Endothelial cell of umbilical vein (primary cell): ENCODE measurements at regions not wholly inside any gene's neighbourhood (a gene's known extent, or its start where the extent isn't known, plus 50 kb on each side); places are given as distances from the start of the nearest gene placed in this dataset.

Source experiments
- BruUV-seq: library from RNA; stranded (reverse); fragments of 400-500 nt; replicated peaks from 2 replicates; lab custom pipeline; 2021; lab: Mats Ljungman, UMichigan
- CTCF ChIA-PET: fragments of 300-600, 350-600 bp; sonication (Branson Sonifier 250); formaldehyde crosslinking; loops from one replicate; lab custom pipeline; 2021; ENCODE audit warnings: antibody characterized with exemption, inconsistent platforms; lab: Charles Lee
- POLR2A ChIA-PET: fragments of 300-600, 350-600 bp; sonication (Branson Sonifier 250); formaldehyde crosslinking; loops from one replicate; lab custom pipeline; 2021; ENCODE audit warnings: antibody characterized with exemption, inconsistent platforms; lab: Charles Lee
- DNase-seq: peaks from one replicate; pipeline ENCODE4 v3.0.0-alpha.2; 2011; ENCODE audit warnings: low read depth, low spot score
- FAIRE-seq: peaks from 2 replicates; lab custom pipeline; 2011; peaks lifted over from hg19 to GRCh38; lab: Jason Lieb, UNC
- H2AFZ ChIP-seq: 2 replicates; pipeline ENCODE4 v1.6.0; 2012; ENCODE audit warnings: low read depth, low read length, control low read depth, inconsistent platforms
- H3K27ac ChIP-seq: 2 replicates; pipeline ENCODE4 v1.5.1; 2011; ENCODE audit warnings: low read depth, mild to moderate bottlenecking, control low read depth, low read length, moderate library complexity; ENCODE audit not compliant: insufficient read depth
- H3K27me3 ChIP-seq, 2 experiments: 2 replicates each; pipeline versions ENCODE4 v1.6.0 to v1.6.1; 2011; ENCODE audit warnings: low read length in 2 of 2, mixed read lengths in 1 of 2; ENCODE audit not compliant: control insufficient read depth in 2 of 2, insufficient read depth in 2 of 2
- H3K36me3 ChIP-seq, 2 experiments: 2 replicates in 1 of 2; 3 replicates in 1 of 2; pipeline ENCODE4 v1.5.1; 2011; ENCODE audit warnings: low read length in 2 of 2, mild to moderate bottlenecking in 1 of 2, moderate library complexity in 1 of 2; ENCODE audit not compliant: control insufficient read depth in 2 of 2, insufficient read depth in 2 of 2; ENCODE audit errors: extremely low read depth in 1 of 2
- H3K4me1 ChIP-seq: 3 replicates; pipeline ENCODE4 v1.5.1; 2011; ENCODE audit warnings: mild to moderate bottlenecking, low read length; ENCODE audit not compliant: control insufficient read depth, insufficient read depth; ENCODE audit errors: extremely low read depth
- H3K4me2 ChIP-seq: 2 replicates; pipeline ENCODE4 v1.6.1; 2011; ENCODE audit warnings: low read length, control low read depth, mixed read lengths; ENCODE audit not compliant: insufficient read depth
- H3K4me3 ChIP-seq, 3 experiments: fragments of 200-600 bp in 1 of 3; sonication (generic), shearing (Covaris generic) in 1 of 3; replicated peaks in 1 of 3; 2 replicates each; pipeline ENCODE4 v1.5.1; 2011 to 2016; ENCODE audit warnings: control low read depth in 3 of 3, low read length in 3 of 3, mild to moderate bottlenecking in 2 of 3, inconsistent platforms in 1 of 3, low read depth in 1 of 3, moderate library complexity in 1 of 3; ENCODE audit not compliant: insufficient read depth in 1 of 3
- H3K79me2 ChIP-seq: 2 replicates; pipeline ENCODE4 v1.6.0; 2012; ENCODE audit warnings: low read length, inconsistent platforms; ENCODE audit not compliant: control insufficient read depth, insufficient read depth
- H3K9ac ChIP-seq: replicated peaks from 2 replicates; pipeline ENCODE3; 2011; ENCODE audit warnings: low read length, control low read depth; ENCODE audit not compliant: insufficient read depth; ENCODE audit errors: extremely low read depth
- H3K9me1 ChIP-seq: replicated peaks from 3 replicates; pipeline ENCODE4 v1.6.0; 2011; ENCODE audit warnings: mild to moderate bottlenecking, low read length; ENCODE audit not compliant: control insufficient read depth, insufficient read depth; ENCODE audit errors: extremely low read depth
- H3K9me3 ChIP-seq: replicated peaks from 2 replicates; pipeline ENCODE4 v1.5.1; 2012; ENCODE audit warnings: low read length, inconsistent platforms; ENCODE audit not compliant: control insufficient read depth, insufficient read depth
- H4K20me1 ChIP-seq: replicated peaks from 2 replicates; pipeline ENCODE3; 2011; ENCODE audit warnings: mild to moderate bottlenecking, low read length; ENCODE audit not compliant: control insufficient read depth, insufficient read depth; ENCODE audit errors: extremely low read depth
- CTCF ChIP-seq, 2 donors: IDR thresholded peaks; 1 replicate in 1 of 2; 2 replicates in 1 of 2; pipeline ENCODE4 v1.5.1; 2011; ENCODE audit warnings: low read length in 2 of 2, mild to moderate bottlenecking in 2 of 2, moderate library complexity in 2 of 2, control low read depth in 1 of 2, inconsistent platforms in 1 of 2, low read depth in 1 of 2; ENCODE audit not compliant: insufficient read depth in 1 of 2; ENCODE audit errors: extremely low read depth in 1 of 2
- EZH2 ChIP-seq: IDR thresholded peaks from 2 replicates; pipeline ENCODE4 v1.6.1; 2012; ENCODE audit warnings: borderline replicate concordance, low read depth, mild to moderate bottlenecking, moderate library complexity, low read length, inconsistent platforms; ENCODE audit not compliant: severe bottlenecking
- FOS ChIP-seq: IDR thresholded peaks from 2 replicates; pipeline ENCODE4 v1.6.1; 2011; ENCODE audit warnings: mild to moderate bottlenecking, low read length, moderate library complexity, borderline replicate concordance; ENCODE audit not compliant: insufficient read depth
- GATA2 ChIP-seq: IDR thresholded peaks from 2 replicates; pipeline ENCODE4 v1.7.0; 2011; ENCODE audit warnings: low read depth, mild to moderate bottlenecking, moderate library complexity, mixed read lengths, low read length; ENCODE audit not compliant: insufficient read length, insufficient read depth
- JUN ChIP-seq: IDR thresholded peaks from 2 replicates; pipeline ENCODE4 v1.6.1; 2011; ENCODE audit warnings: borderline replicate concordance, low read depth; ENCODE audit not compliant: insufficient read length, insufficient read depth
- MAX ChIP-seq: IDR thresholded peaks from 2 replicates; pipeline ENCODE4 v1.6.1; 2011; ENCODE audit not compliant: insufficient read depth, insufficient read length
- MYC ChIP-seq: IDR thresholded peaks from one replicate; pipeline ENCODE4 v1.6.1; 2011; ENCODE audit warnings: mild to moderate bottlenecking, low read depth, low read length
- POLR2A ChIP-seq: IDR thresholded peaks from 2 replicates; pipeline ENCODE4 v1.6.1; 2012; ENCODE audit warnings: low read depth, mild to moderate bottlenecking, control low read depth, low read length
- POLR2AphosphoS5 ChIP-seq: IDR thresholded peaks from 2 replicates; pipeline ENCODE4 v1.6.1; 2012; ENCODE audit warnings: low read depth, mild to moderate bottlenecking, control low read depth, low read length, moderate library complexity; ENCODE audit not compliant: insufficient read depth
- dilution Hi-C: fragments of 300-500 bp; cut with MboI; formaldehyde crosslinking; loops from one replicate; pipeline ENCODE4 v1.15.0; 2019; ENCODE audit warnings: low sequenced_read_pairs; ENCODE audit not compliant: extremely low pct_ligation_motif_present
- intact Hi-C: fragments of 100-400 bp; cut with micrococcal nuclease; formaldehyde crosslinking; loops from one replicate; pipeline ENCODE4 v1.10.0; 2022

- H3K4me1 ChIP-seq, result no peaks in the 10 kb centered on the region
- DNase-seq, result no peak
- H3K79me2 ChIP-seq, result no peaks in the 10 kb centered on the region
- H3K9me1 ChIP-seq, result no peaks in the 10 kb centered on the region
- no peaks in the 10 kb centered on the region for H4K20me1 ChIP-seq
- TF ChIP-seq EZH2 (no peak), FOS (no peak), POLR2A (no peak)
- FAIRE-seq, result no peak
- H3K9me3 ChIP-seq, result no peaks in the 10 kb centered on the region
- ChIA-PET CTCF (interaction anchor here (0.6 to 1.2 kb wide), 2 partner anchors 17 to 354 kb away, joined by 3 read pairs; no protein-coding TSS in a partner anchor), POLR2A (interaction anchor here (0.6 kb wide), 1 partner anchor 342 kb away, joined by 3 read pairs; no protein-coding TSS in a partner anchor)
- dilution Hi-C loops, result no loop called here
- H2AFZ ChIP-seq, result no peak overlapping the region
- intact Hi-C loops, result no loop called here
- no peak overlapping the region for H3K27ac ChIP-seq
- BruUV-seq, result no TSS peak
- no peak overlapping the region for H3K4me2 ChIP-seq
- no peaks in the 10 kb centered on the region for H3K36me3 ChIP-seq
- H3K4me3 ChIP-seq, result no peak overlapping the region
- no peak overlapping the region for H3K9ac ChIP-seq
- H3K27me3 ChIP-seq, result no peaks in the 10 kb centered on the region
These were observed 300.7 kb downstream of the MTERF1 start for GRCh38 chr7:91579837-91580236.

- Histone ChIP-seq H4K20me1 (no peaks in the 10 kb centered on the region), H3K9ac (no peak overlapping the region), H3K27ac (no peak overlapping the region), H3K36me3 (no peaks in the 10 kb centered on the region), H3K4me3 (no peak overlapping the region), H2AFZ (no peak overlapping the region), H3K27me3 (no peaks in the 10 kb centered on the region), H3K9me1 (no peaks in the 10 kb centered on the region), H3K4me1 (no peaks in the 10 kb centered on the region), H3K9me3 (no peaks in the 10 kb centered on the region), H3K79me2 (no peaks in the 10 kb centered on the region), H3K4me2 (no peak overlapping the region)
- CTCF ChIA-PET, result no interaction called here
- POLR2A ChIA-PET, result no interaction called here
- DNase-seq (no peak), FAIRE-seq (no peak)
- TF ChIP-seq POLR2AphosphoS5 (no peak), MAX (no peak), MYC (no peak), FOS (no peak), JUN (no peak), EZH2 (no peak), GATA2 (no peak), POLR2A (no peak), CTCF (IDR thresholded peaks at IDR 0.05; ENCODE audit: extremely low read depth in 1 of 2, insufficient read depth in 1 of 2, low read depth in 1 of 2, low read length in 2 of 2) (no peak)
- intact Hi-C loops, result no loop called here
- BruUV-seq, result no TSS peak
- dilution Hi-C loops, result no loop called here
These were observed 297.6 kb downstream of the MTERF1 start for GRCh38 chr7:91582799-91583477.
